SIG-M5 (cell line): ENCODE measurements at regions not wholly inside any gene's neighbourhood (a gene's known extent, or its start where the extent isn't known, plus 50 kb on each side); places are given as distances from the start of the nearest gene placed in this dataset.

ENCODE experiments used
- DNase-seq: peaks from one replicate; lab custom pipeline; 2025; lab: John Stamatoyannopoulos, UW

GRCh38 chr16:88285514-88285822 is 97.3 kb upstream of the ZNF469 start:
- DNase-seq, result no peak

GRCh38 chr16:88286301-88286923 is 96.3 kb upstream of the ZNF469 start:
- no peak for DNase-seq

- DNase-seq, result no peak
Measured at GRCh38 chr16:88287219-88287618, 95.5 kb upstream of the ZNF469 start.

GRCh38 chr16:88288303-88288702 is 94.5 kb upstream of the ZNF469 start:
- DNase-seq, result no peak

GRCh38 chr16:88289001-88289400 is 93.8 kb upstream of the ZNF469 start:
- DNase-seq, result no peak

GRCh38 chr16:88289561-88289960 is 93.2 kb upstream of the ZNF469 start:
- no peak for DNase-seq

GRCh38 chr16:88289968-88290401 is 92.8 kb upstream of the ZNF469 start:
- no peak for DNase-seq

GRCh38 chr16:88290850-88291830 is 91.6 kb upstream of the ZNF469 start:
- no peak for DNase-seq

GRCh38 chr16:88292007-88292970 is 90.5 kb upstream of the ZNF469 start:
- no peak for DNase-seq

- DNase-seq, result no peak
Measured at GRCh38 chr16:88293097-88293496, 89.7 kb upstream of the ZNF469 start.

- no peak for DNase-seq
Measured at GRCh38 chr16:88295671-88296436, 86.9 kb upstream of the ZNF469 start.

GRCh38 chr16:88296437-88297177 is 86.2 kb upstream of the ZNF469 start:
- no peak for DNase-seq

- no peak for DNase-seq
Measured at GRCh38 chr16:88297178-88297720, 85.5 kb upstream of the ZNF469 start.

- no peak for DNase-seq
Measured at GRCh38 chr16:88298181-88298832, 84.5 kb upstream of the ZNF469 start.

- no peak for DNase-seq
Measured at GRCh38 chr16:88298833-88299745, 83.7 kb upstream of the ZNF469 start.

- no peak for DNase-seq
Measured at GRCh38 chr16:88299751-88300462, 82.9 kb upstream of the ZNF469 start.

GRCh38 chr16:88300463-88300835 is 82.3 kb upstream of the ZNF469 start:
- no peak for DNase-seq

- no peak for DNase-seq
Measured at GRCh38 chr16:88301431-88301830, 81.3 kb upstream of the ZNF469 start.
